Adrenal gland (tissue), 5 donors: ENCODE measurements at regions not wholly inside any gene's neighbourhood (a gene's known extent, or its start where the extent isn't known, plus 50 kb on each side); places are given as distances from the start of the nearest gene placed in this dataset.

Experiments
- CTCF ChIP-seq, 6 experiments: fragments of 450-650 bp in 4 of 6; fragments of 200-600 bp in 2 of 6; sonication (generic) in 1 of 6; IDR thresholded peaks; 1 replicate in 5 of 6; 2 replicates in 1 of 6; pipeline versions ENCODE4 v1.5.1 to v1.8.0; 2016 to 2021; ENCODE audit warnings: antibody characterized with exemption in 6 of 6, mild to moderate bottlenecking in 2 of 6, moderate library complexity in 1 of 6
- POLR2A ChIP-seq, 2 donors: fragments of 450-650 bp; IDR thresholded peaks; one replicate each; pipeline ENCODE4 v1.6.1; 2017; ENCODE audit warnings: antibody characterized with exemption in 2 of 2, mild to moderate bottlenecking in 2 of 2, moderate library complexity in 1 of 2
- donor health status: DM: no; HTN: no; CAD: no.

- TF ChIP-seq CTCF (IDR thresholded peaks at IDR 0.05) = no peak
- no peak for TF ChIP-seq POLR2A (IDR thresholded peaks at IDR 0.05)
Observed at GRCh38 chr4:141499261-141499853, 137.0 kb upstream of the IL15 start.
